C4-2B (cell line): ENCODE measurements at regions not wholly inside any gene's neighbourhood (a gene's known extent, or its start where the extent isn't known, plus 50 kb on each side); places are given as distances from the start of the nearest gene placed in this dataset.

Source experiments
- H3K27ac ChIP-seq: fragments of 450-650 bp; 2 replicates; pipeline ENCODE4 v1.5.1; 2017
- CTCF ChIP-seq: fragments of 450-650 bp; conservative IDR thresholded peaks from 2 replicates; pipeline ENCODE4 v1.5.1; 2017; ENCODE audit warnings: mild to moderate bottlenecking
- ZFX ChIP-seq: fragments of 450-650 bp; IDR thresholded peaks from 2 replicates; pipeline ENCODE4 v1.6.1; 2017

DNA sequence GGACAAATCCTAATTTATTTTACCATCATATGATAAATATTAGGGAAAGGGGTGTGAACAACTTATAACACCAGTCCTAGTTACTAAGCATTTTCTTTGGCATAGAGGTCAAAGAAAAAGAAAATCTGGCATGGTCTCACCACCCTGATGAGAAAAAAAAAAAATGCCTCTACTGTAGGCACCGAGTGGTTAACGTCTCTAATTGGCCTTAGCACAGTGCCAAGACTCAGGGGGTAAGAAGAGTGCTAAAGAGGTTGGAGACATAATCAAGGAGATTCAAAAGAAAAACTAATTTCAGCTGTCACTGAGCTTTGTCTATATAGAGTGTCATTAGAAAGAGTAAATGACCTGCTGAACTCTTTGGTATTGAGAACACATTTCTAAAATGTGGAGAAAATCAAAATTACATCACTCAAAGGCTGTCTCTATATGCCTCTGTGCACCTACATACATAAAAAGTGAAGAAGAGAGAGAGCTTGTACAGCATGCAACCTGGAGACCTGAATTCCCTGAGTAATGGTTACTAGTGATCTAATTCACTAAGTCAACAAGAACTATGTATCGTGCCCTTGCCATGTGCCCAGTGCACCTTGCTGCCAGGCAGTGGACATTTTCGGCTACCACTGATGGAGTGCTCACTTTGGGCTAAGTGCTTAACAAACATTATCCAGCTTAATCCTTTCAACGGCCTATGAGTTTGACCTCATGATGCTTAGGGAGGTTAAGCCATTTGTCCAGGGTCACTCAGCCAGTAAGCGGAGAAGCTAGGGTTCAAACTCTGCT lies 113.8 kb upstream of the G2E3 start:
- TF ChIP-seq CTCF (no peak), ZFX (no peak)

GRCh38 chr14:30445852-30446251 lies 113.1 kb upstream of the G2E3 start:
- H3K27ac ChIP-seq, result no peak overlapping the region
- no peak for TF ChIP-seq ZFX

More for the DNA sequence above, 113.8 kb upstream of the G2E3 start:
- H3K27ac ChIP-seq, result no peak overlapping the region

DNA sequence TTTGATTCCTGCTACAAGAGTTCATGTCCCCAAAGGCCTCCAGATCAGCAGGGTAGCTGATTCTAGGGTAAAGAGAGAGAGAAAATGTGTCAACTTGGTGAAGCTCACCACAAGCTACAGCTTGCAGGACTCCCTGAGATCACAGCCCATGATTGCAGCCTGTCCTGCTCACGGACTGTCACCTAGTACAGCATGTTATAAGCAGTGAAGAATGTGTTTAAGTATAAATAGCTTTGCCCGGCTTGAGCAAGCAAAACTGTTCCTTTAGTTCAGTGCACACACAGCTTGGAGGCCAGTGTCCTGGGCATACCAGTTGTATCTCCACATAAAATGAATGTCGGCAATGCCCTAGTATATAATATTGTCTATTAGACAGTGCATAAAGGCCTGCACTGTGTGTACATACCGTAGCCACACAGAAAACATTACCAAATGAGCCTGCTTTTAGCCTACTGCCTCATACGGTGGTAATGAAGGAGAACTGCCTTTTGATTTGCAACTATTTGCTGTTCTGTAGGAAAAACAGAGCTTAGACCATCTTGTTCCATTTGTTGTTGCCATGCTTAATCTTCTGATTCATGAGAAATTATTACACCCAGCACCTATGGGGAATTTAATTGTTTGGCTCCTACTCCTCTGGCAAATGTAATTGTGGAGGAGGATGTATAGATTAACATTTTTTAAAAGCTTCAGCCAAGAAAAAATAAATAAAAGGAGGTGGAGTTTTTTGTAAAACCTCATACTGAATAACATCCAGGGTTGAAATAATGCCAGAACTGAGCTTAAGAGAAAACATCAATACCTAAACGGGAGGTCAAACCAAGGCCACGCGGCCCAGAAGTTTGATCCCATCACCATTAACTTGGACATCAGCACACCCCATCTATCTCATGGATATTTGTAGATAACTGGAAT lies 108.1 kb upstream of the G2E3 start:
- no peak overlapping the region for H3K27ac ChIP-seq
- no peak for TF ChIP-seq ZFX
- TF ChIP-seq CTCF, result no peak

DNA sequence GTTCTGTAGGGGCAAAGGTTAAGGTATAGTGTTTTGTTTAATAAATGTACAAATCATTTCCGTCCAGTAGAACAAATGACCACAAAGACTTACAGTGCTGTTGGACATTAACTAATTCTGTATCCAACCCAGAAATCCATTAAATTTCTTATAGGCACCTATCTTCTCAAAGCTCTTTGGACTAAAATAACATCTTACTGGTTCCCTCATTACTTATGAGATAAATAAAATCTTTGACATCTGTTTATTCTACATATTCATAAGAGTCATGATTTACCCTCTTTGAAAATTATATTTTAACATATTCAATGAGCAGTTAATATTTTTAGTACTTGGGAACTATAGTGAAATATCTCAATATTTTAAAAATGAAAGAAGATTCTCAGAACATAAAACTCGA lies 102.7 kb upstream of the G2E3 start:
- TF ChIP-seq ZFX (no peak), CTCF (no peak)
- no peak overlapping the region for H3K27ac ChIP-seq

DNA sequence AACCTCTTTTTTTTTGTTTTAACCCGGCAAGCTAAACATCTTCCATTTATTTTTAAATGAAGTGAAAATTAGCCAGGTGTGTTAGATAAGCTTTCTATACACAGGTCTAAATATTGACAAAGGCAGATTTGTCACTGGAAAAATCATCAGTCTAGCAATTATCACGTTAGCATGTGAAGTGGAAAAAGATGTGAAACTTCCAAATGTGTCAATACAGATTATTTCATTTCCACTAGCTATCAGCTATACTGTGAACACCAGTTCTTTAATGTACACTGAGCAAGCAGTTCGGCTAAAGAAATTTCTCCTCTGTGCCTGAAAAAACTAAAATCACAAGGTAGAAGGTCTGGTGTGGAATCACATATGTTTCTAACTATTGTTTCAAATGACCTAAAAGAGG lies 96.6 kb upstream of the G2E3 start:
- H3K27ac ChIP-seq, result no peak overlapping the region
- TF ChIP-seq ZFX, result no peak
- no peak for TF ChIP-seq CTCF

- no peak overlapping the region for H3K27ac ChIP-seq
- TF ChIP-seq ZFX, result no peak
- no peak for TF ChIP-seq CTCF
These were observed 94.5 kb upstream of the G2E3 start for GRCh38 chr14:30464481-30464880.

DNA sequence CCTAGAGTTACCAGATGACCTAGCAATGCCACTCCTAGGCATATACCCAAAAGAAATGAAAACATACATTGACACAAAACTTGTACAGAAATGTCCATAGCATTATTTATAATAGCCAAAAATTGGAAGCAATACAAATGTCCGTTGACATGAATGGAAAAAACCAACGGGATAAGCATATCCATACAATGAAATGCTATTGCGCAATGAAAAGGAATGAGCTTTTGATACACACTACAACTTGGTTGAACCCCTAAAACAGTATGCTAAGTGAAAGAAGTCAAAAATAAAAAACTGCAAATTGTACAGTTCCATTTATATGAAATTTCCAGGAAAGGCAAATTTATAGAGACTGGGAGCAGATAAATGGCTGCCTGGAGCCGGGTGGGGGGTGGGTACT lies 90.6 kb upstream of the G2E3 start:
- no peak overlapping the region for H3K27ac ChIP-seq
- TF ChIP-seq CTCF (no peak), ZFX (no peak)
